Suprapubic skin (tissue), 4 donors: ENCODE measurements at regions not wholly inside any gene's neighbourhood (a gene's known extent, or its start where the extent isn't known, plus 50 kb on each side); places are given as distances from the start of the nearest gene placed in this dataset.

Experiments used
- EP300 ChIP-seq: sonication (generic); formaldehyde crosslinking; IDR thresholded peaks from one replicate; pipeline ENCODE4 v1.6.1; 2017; ENCODE audit warnings: antibody characterized with exemption
- POLR2A ChIP-seq, 2 donors: fragments of 450-650 bp; IDR thresholded peaks; one replicate each; pipeline ENCODE4 v1.6.1; 2017; ENCODE audit warnings: antibody characterized with exemption in 2 of 2, mild to moderate bottlenecking in 2 of 2, moderate library complexity in 2 of 2
- POLR2AphosphoS5 ChIP-seq, 3 donors: sonication (generic); formaldehyde crosslinking; IDR thresholded peaks; one replicate each; pipeline ENCODE4 v1.6.1; 2017; ENCODE audit warnings: antibody characterized with exemption in 3 of 3
- TF ChIP-seq, protein P1 (sequence below), 2 donors: fragments of 200-600 bp in 1 of 2; fragments of 450-650 bp in 1 of 2; sonication (generic) in 1 of 2; IDR thresholded peaks; one replicate each; pipeline ENCODE4 v1.5.1; 2016 to 2019; ENCODE audit warnings: antibody characterized with exemption in 2 of 2, mild to moderate bottlenecking in 1 of 2, moderate library complexity in 1 of 2

DNA sequence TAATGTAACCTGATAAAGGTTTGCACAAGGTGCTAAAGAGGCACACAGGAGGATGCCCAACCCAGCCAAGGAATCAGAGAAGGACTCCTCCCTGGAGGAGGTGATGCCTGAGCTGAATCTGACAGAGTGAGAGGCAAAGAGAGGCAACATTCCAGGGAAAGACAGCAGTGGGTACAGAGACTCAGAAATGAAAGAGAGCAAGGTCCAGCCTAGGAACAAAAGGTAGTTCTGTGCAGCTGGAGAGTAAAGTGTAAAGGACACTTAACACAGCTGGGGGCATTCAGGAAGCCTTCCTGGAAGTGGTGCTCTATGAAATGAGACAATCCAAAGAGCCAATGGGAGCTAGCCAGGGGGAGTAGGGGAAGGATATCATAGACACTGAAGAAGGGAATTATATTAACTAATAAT lies 181.0 kb upstream of the GLI2 start:
- TF ChIP-seq, protein P1, sequence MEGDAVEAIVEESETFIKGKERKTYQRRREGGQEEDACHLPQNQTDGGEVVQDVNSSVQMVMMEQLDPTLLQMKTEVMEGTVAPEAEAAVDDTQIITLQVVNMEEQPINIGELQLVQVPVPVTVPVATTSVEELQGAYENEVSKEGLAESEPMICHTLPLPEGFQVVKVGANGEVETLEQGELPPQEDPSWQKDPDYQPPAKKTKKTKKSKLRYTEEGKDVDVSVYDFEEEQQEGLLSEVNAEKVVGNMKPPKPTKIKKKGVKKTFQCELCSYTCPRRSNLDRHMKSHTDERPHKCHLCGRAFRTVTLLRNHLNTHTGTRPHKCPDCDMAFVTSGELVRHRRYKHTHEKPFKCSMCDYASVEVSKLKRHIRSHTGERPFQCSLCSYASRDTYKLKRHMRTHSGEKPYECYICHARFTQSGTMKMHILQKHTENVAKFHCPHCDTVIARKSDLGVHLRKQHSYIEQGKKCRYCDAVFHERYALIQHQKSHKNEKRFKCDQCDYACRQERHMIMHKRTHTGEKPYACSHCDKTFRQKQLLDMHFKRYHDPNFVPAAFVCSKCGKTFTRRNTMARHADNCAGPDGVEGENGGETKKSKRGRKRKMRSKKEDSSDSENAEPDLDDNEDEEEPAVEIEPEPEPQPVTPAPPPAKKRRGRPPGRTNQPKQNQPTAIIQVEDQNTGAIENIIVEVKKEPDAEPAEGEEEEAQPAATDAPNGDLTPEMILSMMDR (IDR thresholded peaks at IDR 0.05): no peak
- TF ChIP-seq POLR2A (IDR thresholded peaks at IDR 0.05) (no peak), EP300 (no peak), POLR2AphosphoS5 (IDR thresholded peaks at IDR 0.05) (no peak)
